ENCODE measurements at regions not wholly inside any gene's neighbourhood (a gene's known extent, or its start where the extent isn't known, plus 50 kb on each side); places are given as distances from the start of the nearest gene placed in this dataset.

DNA sequence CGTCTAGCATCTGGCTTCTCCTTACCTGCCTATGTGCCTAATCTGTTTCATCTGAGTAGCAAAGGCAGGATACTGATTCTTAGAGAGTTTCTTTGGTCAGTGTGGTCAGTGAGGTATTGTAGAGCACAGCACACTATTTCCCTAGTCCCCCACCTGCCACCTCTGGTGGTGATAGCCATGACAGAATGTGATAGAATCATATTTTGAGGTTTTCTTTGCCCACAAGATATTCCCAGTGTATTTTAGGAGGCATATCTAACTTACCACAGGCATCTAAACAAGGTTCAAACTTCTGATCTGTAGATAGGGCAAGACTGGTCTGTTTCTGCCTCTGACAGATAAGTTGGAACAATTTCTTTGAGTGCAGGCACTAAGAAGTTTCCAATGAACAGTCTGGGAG is 188.0 kb downstream of the SOX2 start:
- no peak overlapping the region for H4K12ac ChIP-seq (ENCODE audit: low read depth, low read length)
- H4K91ac ChIP-seq (ENCODE audit: low read depth, low read length): no peak overlapping the region
- peaks cover 2% of the 10 kb centered on the region for H3K27me3 ChIP-seq (ENCODE audit: insufficient read depth, low read length)
- no peaks in the 10 kb centered on the region for H3K79me1 ChIP-seq (ENCODE audit: low read length)
- no peak overlapping the region for H3K9ac ChIP-seq (ENCODE audit: low read length)
- H3K4me1 ChIP-seq (ENCODE audit: control insufficient read depth in 1 of 2, insufficient read depth in 2 of 2, low read length in 2 of 2): no peaks in the 10 kb centered on the region
- H3K27ac ChIP-seq (ENCODE audit: low read depth, low read length): no peak overlapping the region
- H3K14ac ChIP-seq (ENCODE audit: low read length): no peak overlapping the region
- no peak overlapping the region for H4K8ac ChIP-seq (ENCODE audit: low read depth, low read length)
- no peak overlapping the region for H2AK5ac ChIP-seq (ENCODE audit: low read length)
- no peaks in the 10 kb centered on the region for H3K79me2 ChIP-seq (ENCODE audit: control insufficient read depth, insufficient read depth, low read length, poor library complexity)
- H2BK12ac ChIP-seq (ENCODE audit: low read length): no peak overlapping the region
- H3K4ac ChIP-seq (ENCODE audit: low read depth, low read length): no peak overlapping the region
- H3K23ac ChIP-seq (ENCODE audit: low read length): no peak overlapping the region
- no peaks in the 10 kb centered on the region for H3K9me3 ChIP-seq (ENCODE audit: insufficient read depth, low read depth, low read length)
- H3K36me3 ChIP-seq (ENCODE audit: control insufficient read depth in 1 of 2, insufficient read depth in 2 of 2, low read length in 2 of 2): no peaks in the 10 kb centered on the region
- no peak overlapping the region for H2BK5ac ChIP-seq (ENCODE audit: low read depth, low read length, poor library complexity)
- no peak overlapping the region for H3K18ac ChIP-seq (ENCODE audit: low read length)
- no peak overlapping the region for H2BK120ac ChIP-seq (ENCODE audit: insufficient read depth, low read length, poor library complexity)
- H2AFZ ChIP-seq (ENCODE audit: insufficient read depth, low read length, poor library complexity): no peak overlapping the region
- H3K4me3 ChIP-seq (ENCODE audit: low read depth, low read length): no peak overlapping the region
- DNase-seq: peak; percentile 2
- no peak overlapping the region for H3K4me2 ChIP-seq (ENCODE audit: low read length)
- WGBS (ENCODE audit: extremely low coverage, insufficient coverage, insufficient read length): no CpG with 5 or more reads among the region's 1 CpG

DNA sequence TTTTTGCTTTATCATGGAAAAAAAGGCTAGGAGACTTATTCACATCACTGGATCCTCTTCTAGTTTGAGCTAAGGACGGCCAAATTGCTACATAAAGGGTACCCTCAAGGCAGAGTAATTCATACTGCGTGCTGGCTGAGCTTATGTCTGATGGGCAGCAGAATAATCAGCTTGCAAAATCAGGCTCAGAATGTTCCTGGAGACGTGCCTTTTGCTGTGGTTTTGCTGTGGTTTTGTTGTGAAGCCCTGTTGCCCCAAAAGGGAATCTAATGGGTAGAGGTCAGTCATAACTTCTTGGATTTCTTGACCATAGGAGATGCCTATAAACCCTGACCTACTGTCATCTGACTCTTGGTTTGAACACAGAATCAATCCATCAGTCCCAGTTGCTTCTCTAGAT is 189.9 kb downstream of the SOX2 start:
- no peak overlapping the region for H2AFZ ChIP-seq (ENCODE audit: insufficient read depth, low read length, poor library complexity)
- no peak overlapping the region for H2BK120ac ChIP-seq (ENCODE audit: insufficient read depth, low read length, poor library complexity)
- no peaks in the 10 kb centered on the region for H3K79me2 ChIP-seq (ENCODE audit: control insufficient read depth, insufficient read depth, low read length, poor library complexity)
- no peaks in the 10 kb centered on the region for H3K27me3 ChIP-seq (ENCODE audit: insufficient read depth, low read length)
- H3K27ac ChIP-seq (ENCODE audit: low read depth, low read length): no peak overlapping the region
- no peak overlapping the region for H2BK5ac ChIP-seq (ENCODE audit: low read depth, low read length, poor library complexity)
- H3K4ac ChIP-seq (ENCODE audit: low read depth, low read length): no peak overlapping the region
- no peak overlapping the region for H4K12ac ChIP-seq (ENCODE audit: low read depth, low read length)
- no peaks in the 10 kb centered on the region for H3K36me3 ChIP-seq (ENCODE audit: control insufficient read depth in 1 of 2, insufficient read depth in 2 of 2, low read length in 2 of 2)
- no peak for DNase-seq
- WGBS (ENCODE audit: extremely low coverage, insufficient coverage, insufficient read length): no CpG with 5 or more reads among the region's 3 CpGs
- H2AK5ac ChIP-seq (ENCODE audit: low read length): no peak overlapping the region
- H3K4me3 ChIP-seq (ENCODE audit: low read depth, low read length): no peak overlapping the region
- no peak overlapping the region for H3K14ac ChIP-seq (ENCODE audit: low read length)
- H3K4me2 ChIP-seq (ENCODE audit: low read length): no peak overlapping the region
- H3K9ac ChIP-seq (ENCODE audit: low read length): no peak overlapping the region
- no peak overlapping the region for H2BK12ac ChIP-seq (ENCODE audit: low read length)
- no peak overlapping the region for H4K8ac ChIP-seq (ENCODE audit: low read depth, low read length)
- H3K18ac ChIP-seq (ENCODE audit: low read length): no peak overlapping the region
- no peaks in the 10 kb centered on the region for H3K9me3 ChIP-seq (ENCODE audit: insufficient read depth, low read depth, low read length)
- H3K79me1 ChIP-seq (ENCODE audit: low read length): no peaks in the 10 kb centered on the region
- H3K4me1 ChIP-seq (ENCODE audit: control insufficient read depth in 1 of 2, insufficient read depth in 2 of 2, low read length in 2 of 2): no peaks in the 10 kb centered on the region
- no peak overlapping the region for H3K23ac ChIP-seq (ENCODE audit: low read length)
- no peak overlapping the region for H4K91ac ChIP-seq (ENCODE audit: low read depth, low read length)

- H2BK120ac ChIP-seq (ENCODE audit: insufficient read depth, low read length, poor library complexity): no peak overlapping the region
- WGBS (ENCODE audit: extremely low coverage, insufficient coverage, insufficient read length): no CpG with 5 or more reads among the region's 3 CpGs
Measured at GRCh38 chr3:181906338-181906737, 194.6 kb downstream of the SOX2 start.

DNA sequence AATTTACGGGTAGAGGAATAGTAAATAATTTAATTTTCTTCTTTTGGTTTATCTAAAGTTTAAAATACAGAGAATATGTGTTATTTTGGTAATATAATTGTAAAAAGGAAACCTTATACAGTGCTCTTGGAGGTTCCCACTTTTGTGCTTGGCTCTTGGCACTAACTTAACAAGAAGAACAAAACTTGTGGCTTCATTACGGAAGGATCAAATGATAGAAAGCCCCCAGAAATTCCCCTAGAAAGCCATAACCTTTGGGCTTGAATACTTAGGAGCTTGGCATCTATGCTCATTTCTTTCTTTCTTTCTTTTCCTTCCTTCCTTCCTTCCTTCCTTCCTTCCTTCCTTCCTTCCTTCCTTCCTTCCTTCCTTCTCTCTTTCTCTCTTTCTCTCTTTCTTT is 197.5 kb downstream of the SOX2 start:
- no peak overlapping the region for H3K14ac ChIP-seq (ENCODE audit: low read length)
- H3K18ac ChIP-seq (ENCODE audit: low read length): no peak overlapping the region
- no peaks in the 10 kb centered on the region for H3K79me2 ChIP-seq (ENCODE audit: control insufficient read depth, insufficient read depth, low read length, poor library complexity)
- H3K9ac ChIP-seq (ENCODE audit: low read length): no peak overlapping the region
- no peak overlapping the region for H2BK120ac ChIP-seq (ENCODE audit: insufficient read depth, low read length, poor library complexity)
- H3K9me3 ChIP-seq (ENCODE audit: insufficient read depth, low read depth, low read length): no peaks in the 10 kb centered on the region
- H4K91ac ChIP-seq (ENCODE audit: low read depth, low read length): no peak overlapping the region
- H2BK5ac ChIP-seq (ENCODE audit: low read depth, low read length, poor library complexity): no peak overlapping the region
- no peak overlapping the region for H2BK12ac ChIP-seq (ENCODE audit: low read length)
- no peak for DNase-seq
- no peak overlapping the region for H2AK5ac ChIP-seq (ENCODE audit: low read length)
- no peaks in the 10 kb centered on the region for H3K27me3 ChIP-seq (ENCODE audit: insufficient read depth, low read length)
- no peak overlapping the region for H3K23ac ChIP-seq (ENCODE audit: low read length)
- H3K79me1 ChIP-seq (ENCODE audit: low read length): no peaks in the 10 kb centered on the region
- H3K36me3 ChIP-seq (ENCODE audit: control insufficient read depth in 1 of 2, insufficient read depth in 2 of 2, low read length in 2 of 2): no peaks in the 10 kb centered on the region
- no CpG with 5 or more reads among the region's 2 CpGs for WGBS (ENCODE audit: extremely low coverage, insufficient coverage, insufficient read length)
- no peak overlapping the region for H3K4me3 ChIP-seq (ENCODE audit: low read depth, low read length)
- H3K4me1 ChIP-seq (ENCODE audit: control insufficient read depth in 1 of 2, insufficient read depth in 2 of 2, low read length in 2 of 2): no peaks in the 10 kb centered on the region
- H4K8ac ChIP-seq (ENCODE audit: low read depth, low read length): no peak overlapping the region
- H2AFZ ChIP-seq (ENCODE audit: insufficient read depth, low read length, poor library complexity): no peak overlapping the region
- H3K4ac ChIP-seq (ENCODE audit: low read depth, low read length): no peak overlapping the region
- no peak overlapping the region for H3K4me2 ChIP-seq (ENCODE audit: low read length)
- H4K12ac ChIP-seq (ENCODE audit: low read depth, low read length): no peak overlapping the region
- no peak overlapping the region for H3K27ac ChIP-seq (ENCODE audit: low read depth, low read length)

More at GRCh38 chr3:181906338-181906737, 194.6 kb downstream of the SOX2 start:
- Histone ChIP-seq H3K18ac (ENCODE audit: low read length) (no peak overlapping the region), H3K79me2 (ENCODE audit: control insufficient read depth, insufficient read depth, low read length, poor library complexity) (no peaks in the 10 kb centered on the region), H3K9ac (ENCODE audit: low read length) (no peak overlapping the region), H3K14ac (ENCODE audit: low read length) (no peak overlapping the region), H4K12ac (ENCODE audit: low read depth, low read length) (no peak overlapping the region), H3K4me2 (ENCODE audit: low read length) (no peak overlapping the region), H3K36me3 (ENCODE audit: control insufficient read depth in 1 of 2, insufficient read depth in 2 of 2, low read length in 2 of 2) (no peaks in the 10 kb centered on the region), H2BK5ac (ENCODE audit: low read depth, low read length, poor library complexity) (no peak overlapping the region), H3K79me1 (ENCODE audit: low read length) (no peaks in the 10 kb centered on the region), H3K4ac (ENCODE audit: low read depth, low read length) (no peak overlapping the region), H2BK12ac (ENCODE audit: low read length) (no peak overlapping the region), H3K4me3 (ENCODE audit: low read depth, low read length) (no peak overlapping the region), H3K4me1 (ENCODE audit: control insufficient read depth in 1 of 2, insufficient read depth in 2 of 2, low read length in 2 of 2) (no peaks in the 10 kb centered on the region), H3K23ac (ENCODE audit: low read length) (no peak overlapping the region), H2AK5ac (ENCODE audit: low read length) (no peak overlapping the region), H3K27ac (ENCODE audit: low read depth, low read length) (no peak overlapping the region), H4K91ac (ENCODE audit: low read depth, low read length) (no peak overlapping the region), H2AFZ (ENCODE audit: insufficient read depth, low read length, poor library complexity) (no peak overlapping the region), H4K8ac (ENCODE audit: low read depth, low read length) (no peak overlapping the region), H3K9me3 (ENCODE audit: insufficient read depth, low read depth, low read length) (no peaks in the 10 kb centered on the region), H3K27me3 (ENCODE audit: insufficient read depth, low read length) (no peaks in the 10 kb centered on the region)
- DNase-seq: no peak
